ENCODE measurements at regions not wholly inside any gene's neighbourhood (a gene's known extent, or its start where the extent isn't known, plus 50 kb on each side); places are given as distances from the start of the nearest gene placed in this dataset.

DNA sequence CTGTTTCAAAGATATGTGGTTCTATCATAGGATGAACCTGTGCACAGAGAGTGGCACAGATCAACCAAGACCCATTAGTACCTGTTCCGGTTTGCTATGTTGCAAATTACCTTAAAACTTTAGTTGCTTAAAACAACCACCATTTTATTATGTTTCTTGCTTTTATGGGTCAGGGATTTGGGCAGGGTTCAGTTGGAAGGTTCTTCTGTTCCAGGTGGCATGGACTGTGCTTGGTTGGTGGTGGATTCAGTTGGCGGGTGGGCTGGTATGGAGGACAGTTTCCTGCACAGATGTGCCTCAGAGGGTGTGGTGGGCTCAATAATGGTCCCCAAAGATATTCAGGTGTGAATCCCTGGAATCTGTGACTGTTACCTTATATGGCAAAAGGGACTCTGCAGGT is 166.3 kb downstream of the SLC35B3 start:
- DNase-seq (ENCODE audit: low read depth) = no peak
- H3K4me3 ChIP-seq (ENCODE audit: low read depth, low read length) = no peak overlapping the region
- TF ChIP-seq POLR2A (IDR thresholded peaks at IDR 0.05; ENCODE audit: extremely low read depth, insufficient read length) (no peak), MYC (IDR thresholded peaks at IDR 0.05; ENCODE audit: low read depth, low read length) (no peak)
- TF ChIP-seq, protein P1, sequence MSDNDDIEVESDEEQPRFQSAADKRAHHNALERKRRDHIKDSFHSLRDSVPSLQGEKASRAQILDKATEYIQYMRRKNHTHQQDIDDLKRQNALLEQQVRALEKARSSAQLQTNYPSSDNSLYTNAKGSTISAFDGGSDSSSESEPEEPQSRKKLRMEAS (IDR thresholded peaks at IDR 0.05; ENCODE audit: low read depth, low read length) = no peak
- TF ChIP-seq, protein P2, sequence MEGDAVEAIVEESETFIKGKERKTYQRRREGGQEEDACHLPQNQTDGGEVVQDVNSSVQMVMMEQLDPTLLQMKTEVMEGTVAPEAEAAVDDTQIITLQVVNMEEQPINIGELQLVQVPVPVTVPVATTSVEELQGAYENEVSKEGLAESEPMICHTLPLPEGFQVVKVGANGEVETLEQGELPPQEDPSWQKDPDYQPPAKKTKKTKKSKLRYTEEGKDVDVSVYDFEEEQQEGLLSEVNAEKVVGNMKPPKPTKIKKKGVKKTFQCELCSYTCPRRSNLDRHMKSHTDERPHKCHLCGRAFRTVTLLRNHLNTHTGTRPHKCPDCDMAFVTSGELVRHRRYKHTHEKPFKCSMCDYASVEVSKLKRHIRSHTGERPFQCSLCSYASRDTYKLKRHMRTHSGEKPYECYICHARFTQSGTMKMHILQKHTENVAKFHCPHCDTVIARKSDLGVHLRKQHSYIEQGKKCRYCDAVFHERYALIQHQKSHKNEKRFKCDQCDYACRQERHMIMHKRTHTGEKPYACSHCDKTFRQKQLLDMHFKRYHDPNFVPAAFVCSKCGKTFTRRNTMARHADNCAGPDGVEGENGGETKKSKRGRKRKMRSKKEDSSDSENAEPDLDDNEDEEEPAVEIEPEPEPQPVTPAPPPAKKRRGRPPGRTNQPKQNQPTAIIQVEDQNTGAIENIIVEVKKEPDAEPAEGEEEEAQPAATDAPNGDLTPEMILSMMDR (IDR thresholded peaks at IDR 0.05; ENCODE audit: low read depth, low read length) = no peak

DNA sequence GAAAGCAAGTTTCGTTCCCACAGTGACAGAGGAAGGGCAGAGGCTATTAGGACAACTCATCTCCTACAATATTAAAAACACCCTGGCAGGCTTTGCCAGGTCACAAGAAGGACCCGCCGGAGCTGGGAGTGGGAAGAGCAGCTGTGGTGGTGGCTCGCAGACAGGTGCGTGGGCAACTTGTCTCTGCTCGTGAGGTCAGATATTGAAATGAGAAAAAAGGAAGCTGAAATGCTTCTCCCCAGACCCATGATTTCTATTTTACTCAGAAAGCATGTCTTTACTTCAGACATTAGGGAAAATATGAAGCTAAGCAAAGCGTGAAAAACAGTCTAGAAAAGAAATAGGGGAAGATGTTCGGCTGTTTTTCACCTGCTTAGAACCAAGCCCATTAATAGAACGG is 166.3 kb upstream of the EEF1E1 start:
- TF ChIP-seq, protein P2 (IDR thresholded peaks at IDR 0.05; ENCODE audit: low read depth, low read length) = no peak
- no peak for TF ChIP-seq MYC (IDR thresholded peaks at IDR 0.05; ENCODE audit: low read depth, low read length)
- no peak for TF ChIP-seq POLR2A (IDR thresholded peaks at IDR 0.05; ENCODE audit: extremely low read depth, insufficient read length)
- TF ChIP-seq, protein P1 (IDR thresholded peaks at IDR 0.05; ENCODE audit: low read depth, low read length) = no peak
- H3K4me3 ChIP-seq (ENCODE audit: low read depth, low read length) = no peak overlapping the region
- DNase-seq (ENCODE audit: low read depth) = no peak

DNA sequence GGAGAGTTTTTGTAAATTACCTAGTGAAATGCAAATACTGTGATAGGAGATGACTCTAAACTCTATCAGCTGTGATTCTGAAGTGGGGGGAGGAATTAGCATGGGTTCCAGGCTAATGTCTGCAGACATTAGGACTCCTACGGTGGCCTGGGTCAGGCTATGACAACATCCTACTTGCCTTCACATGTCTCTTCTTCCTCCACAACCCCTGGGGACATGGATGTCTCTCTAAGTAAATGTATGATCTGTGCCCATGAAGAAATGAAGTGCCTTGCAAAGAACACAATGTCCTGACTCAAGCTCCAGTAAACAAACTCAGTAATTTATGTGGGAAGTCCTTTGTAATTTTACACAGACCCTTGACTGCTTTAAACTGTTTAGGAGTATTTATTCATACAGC is 165.8 kb upstream of the EEF1E1 start:
- no peak overlapping the region for H3K4me3 ChIP-seq (ENCODE audit: low read depth, low read length)
- no peak for DNase-seq (ENCODE audit: low read depth)
- TF ChIP-seq, protein P2 (IDR thresholded peaks at IDR 0.05; ENCODE audit: low read depth, low read length) = no peak
- TF ChIP-seq MYC (IDR thresholded peaks at IDR 0.05; ENCODE audit: low read depth, low read length) = no peak
- TF ChIP-seq, protein P1 (IDR thresholded peaks at IDR 0.05; ENCODE audit: low read depth, low read length) = no peak
- TF ChIP-seq POLR2A (IDR thresholded peaks at IDR 0.05; ENCODE audit: extremely low read depth, insufficient read length) = no peak

DNA sequence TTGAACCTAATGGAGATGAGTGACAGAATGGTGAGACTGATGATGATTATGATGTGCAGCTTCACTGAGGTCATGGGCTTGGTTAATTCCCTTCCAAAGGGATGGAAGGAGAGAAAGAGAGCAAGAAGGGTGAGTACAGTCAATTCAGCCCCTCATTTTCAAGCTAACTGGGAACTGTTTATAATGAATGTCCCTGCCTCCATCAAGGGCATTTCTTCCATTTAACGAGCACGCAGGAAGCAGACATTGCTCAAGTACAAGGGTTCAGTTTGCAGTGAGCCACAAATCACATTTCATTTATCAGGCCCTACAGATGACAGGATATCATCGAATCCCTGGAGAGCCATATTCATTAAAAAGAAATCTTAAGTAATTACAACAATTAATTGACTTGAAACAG is 158.3 kb upstream of the EEF1E1 start:
- TF ChIP-seq, protein P2 (IDR thresholded peaks at IDR 0.05; ENCODE audit: low read depth, low read length) = no peak
- TF ChIP-seq, protein P1 (IDR thresholded peaks at IDR 0.05; ENCODE audit: low read depth, low read length) = no peak
- no peak overlapping the region for H3K4me3 ChIP-seq (ENCODE audit: low read depth, low read length)
- no peak for DNase-seq (ENCODE audit: low read depth)

DNA sequence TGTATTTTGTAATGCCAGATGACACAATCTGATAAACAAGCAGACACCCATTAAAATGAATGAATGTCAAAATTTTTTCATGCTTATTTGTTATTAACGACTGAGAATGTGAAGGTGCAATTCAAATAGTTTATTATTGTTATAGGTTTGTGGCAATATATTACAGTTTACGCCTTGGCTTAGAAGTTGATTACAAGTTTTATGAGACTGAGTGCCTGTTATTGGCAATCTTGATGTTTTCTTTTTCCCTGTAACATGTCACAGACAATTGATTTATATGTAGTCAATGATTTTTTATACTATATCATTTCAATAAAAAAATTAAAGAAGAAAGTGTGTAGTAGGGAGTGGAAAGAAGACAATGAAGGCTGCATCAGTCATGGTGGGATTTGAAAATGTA is 144.1 kb upstream of the EEF1E1 start:
- TF ChIP-seq, protein P2 (IDR thresholded peaks at IDR 0.05; ENCODE audit: low read depth, low read length) = no peak
- TF ChIP-seq, protein P1 (IDR thresholded peaks at IDR 0.05; ENCODE audit: low read depth, low read length) = no peak
- TF ChIP-seq MYC (IDR thresholded peaks at IDR 0.05; ENCODE audit: low read depth, low read length) = no peak
- TF ChIP-seq POLR2A (IDR thresholded peaks at IDR 0.05; ENCODE audit: extremely low read depth, insufficient read length) = no peak
- no peak overlapping the region for H3K4me3 ChIP-seq (ENCODE audit: low read depth, low read length)
- no peak for DNase-seq (ENCODE audit: low read depth)

DNA sequence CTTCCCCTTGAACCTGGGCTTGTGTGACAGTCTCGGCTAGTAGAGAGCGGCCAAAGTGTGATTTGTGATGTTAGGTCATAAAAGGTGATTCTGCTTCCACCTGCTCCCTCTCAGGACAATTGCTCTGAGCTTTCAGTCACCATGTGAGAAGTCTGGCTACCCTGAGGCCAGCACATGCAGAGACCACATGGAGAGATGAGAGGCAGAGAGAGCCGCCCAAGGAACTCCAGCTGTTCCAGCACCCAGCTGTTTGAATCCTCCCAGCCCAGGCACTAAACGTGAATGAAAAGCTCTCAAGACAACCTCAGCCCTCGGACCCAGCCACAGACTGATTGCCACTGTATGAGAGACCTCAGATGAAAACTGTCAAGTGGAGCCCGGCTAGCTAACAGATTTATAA is 143.4 kb upstream of the EEF1E1 start:
- DNase-seq (ENCODE audit: low read depth) = no peak
- H3K4me3 ChIP-seq (ENCODE audit: low read depth, low read length) = no peak overlapping the region
- TF ChIP-seq, protein P1 (IDR thresholded peaks at IDR 0.05; ENCODE audit: low read depth, low read length) = no peak
